ENCODE measurements at regions not wholly inside any gene's neighbourhood (a gene's known extent, or its start where the extent isn't known, plus 50 kb on each side); places are given as distances from the start of the nearest gene placed in this dataset.

DNA sequence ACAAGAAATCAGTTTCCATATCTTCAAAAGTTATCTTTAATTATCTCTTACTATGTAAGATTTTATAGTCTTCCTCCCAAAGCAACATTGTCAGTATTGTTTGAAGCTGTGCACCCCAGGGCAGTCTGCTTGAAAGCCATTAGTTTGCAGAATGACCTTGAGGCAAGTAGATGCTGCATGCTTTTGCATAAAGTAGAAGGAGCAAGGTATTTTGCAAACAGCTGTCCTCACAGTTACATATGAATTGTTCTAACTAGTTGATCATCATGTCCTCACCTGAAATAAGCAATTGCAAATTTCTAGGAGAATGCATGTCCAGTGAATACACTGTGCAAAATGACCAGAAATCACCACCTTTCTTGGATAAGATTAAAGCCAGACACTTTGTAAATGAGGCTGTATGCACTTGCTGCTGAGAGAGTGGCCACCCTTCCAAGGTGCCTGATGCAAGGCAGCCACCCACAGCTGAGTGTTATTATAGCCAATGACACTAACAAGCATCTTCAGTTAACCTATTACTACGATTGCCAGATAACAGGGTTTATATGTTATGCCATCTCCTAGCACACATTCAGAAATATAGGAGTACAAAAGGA is 730.0 kb upstream of the TMEM132C start:
- ChIA-PET POLR2A (no interaction called here), CTCF (no interaction called here)
- DNase-seq (ENCODE audit: low read depth, low spot score) = no peak
- TF ChIP-seq, protein P1, sequence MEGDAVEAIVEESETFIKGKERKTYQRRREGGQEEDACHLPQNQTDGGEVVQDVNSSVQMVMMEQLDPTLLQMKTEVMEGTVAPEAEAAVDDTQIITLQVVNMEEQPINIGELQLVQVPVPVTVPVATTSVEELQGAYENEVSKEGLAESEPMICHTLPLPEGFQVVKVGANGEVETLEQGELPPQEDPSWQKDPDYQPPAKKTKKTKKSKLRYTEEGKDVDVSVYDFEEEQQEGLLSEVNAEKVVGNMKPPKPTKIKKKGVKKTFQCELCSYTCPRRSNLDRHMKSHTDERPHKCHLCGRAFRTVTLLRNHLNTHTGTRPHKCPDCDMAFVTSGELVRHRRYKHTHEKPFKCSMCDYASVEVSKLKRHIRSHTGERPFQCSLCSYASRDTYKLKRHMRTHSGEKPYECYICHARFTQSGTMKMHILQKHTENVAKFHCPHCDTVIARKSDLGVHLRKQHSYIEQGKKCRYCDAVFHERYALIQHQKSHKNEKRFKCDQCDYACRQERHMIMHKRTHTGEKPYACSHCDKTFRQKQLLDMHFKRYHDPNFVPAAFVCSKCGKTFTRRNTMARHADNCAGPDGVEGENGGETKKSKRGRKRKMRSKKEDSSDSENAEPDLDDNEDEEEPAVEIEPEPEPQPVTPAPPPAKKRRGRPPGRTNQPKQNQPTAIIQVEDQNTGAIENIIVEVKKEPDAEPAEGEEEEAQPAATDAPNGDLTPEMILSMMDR (IDR thresholded peaks at IDR 0.05; ENCODE audit: low read depth, low read length) = no peak
- Histone ChIP-seq H3K4me3 (ENCODE audit: low read depth, low read length) (no peak overlapping the region), H3K27me3 (ENCODE audit: control insufficient read depth, insufficient read depth, low read length) (no peaks in the 10 kb centered on the region), H3K27ac (ENCODE audit: low read depth, low read length) (no peak overlapping the region), H3K9me3 (ENCODE audit: control insufficient read depth, insufficient read depth, low read length) (peaks cover 6% of the 10 kb centered on the region)

DNA sequence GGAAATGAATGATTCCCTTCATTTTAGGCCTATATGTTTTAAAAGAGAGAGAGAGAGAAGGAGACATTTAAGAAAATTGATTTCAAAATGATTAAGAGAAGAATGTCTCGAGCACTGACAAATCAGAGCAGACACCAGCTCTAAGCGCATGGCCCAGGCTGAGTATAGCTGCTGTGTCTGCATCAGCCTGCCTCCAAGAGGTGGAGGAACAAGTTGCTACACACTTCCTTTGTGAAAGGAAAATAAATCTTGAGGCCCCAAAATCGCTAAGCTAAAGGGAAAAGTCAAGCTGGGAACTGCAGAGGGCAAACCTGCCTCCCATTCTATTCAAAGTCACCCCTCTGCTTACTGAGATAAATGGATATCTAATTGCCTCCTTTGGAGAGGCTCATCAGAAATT is 728.7 kb upstream of the TMEM132C start:
- ChIA-PET POLR2A (no interaction called here), CTCF (no interaction called here)
- H3K27ac ChIP-seq (ENCODE audit: low read depth, low read length) = no peak overlapping the region
- TF ChIP-seq, protein P1 (IDR thresholded peaks at IDR 0.05; ENCODE audit: low read depth, low read length) = no peak
- DNase-seq (ENCODE audit: low read depth, low spot score) = no peak
- H3K4me3 ChIP-seq (ENCODE audit: low read depth, low read length) = no peak overlapping the region
- no peaks in the 10 kb centered on the region for H3K27me3 ChIP-seq (ENCODE audit: control insufficient read depth, insufficient read depth, low read length)
- peaks cover 6% of the 10 kb centered on the region for H3K9me3 ChIP-seq (ENCODE audit: control insufficient read depth, insufficient read depth, low read length)

DNA sequence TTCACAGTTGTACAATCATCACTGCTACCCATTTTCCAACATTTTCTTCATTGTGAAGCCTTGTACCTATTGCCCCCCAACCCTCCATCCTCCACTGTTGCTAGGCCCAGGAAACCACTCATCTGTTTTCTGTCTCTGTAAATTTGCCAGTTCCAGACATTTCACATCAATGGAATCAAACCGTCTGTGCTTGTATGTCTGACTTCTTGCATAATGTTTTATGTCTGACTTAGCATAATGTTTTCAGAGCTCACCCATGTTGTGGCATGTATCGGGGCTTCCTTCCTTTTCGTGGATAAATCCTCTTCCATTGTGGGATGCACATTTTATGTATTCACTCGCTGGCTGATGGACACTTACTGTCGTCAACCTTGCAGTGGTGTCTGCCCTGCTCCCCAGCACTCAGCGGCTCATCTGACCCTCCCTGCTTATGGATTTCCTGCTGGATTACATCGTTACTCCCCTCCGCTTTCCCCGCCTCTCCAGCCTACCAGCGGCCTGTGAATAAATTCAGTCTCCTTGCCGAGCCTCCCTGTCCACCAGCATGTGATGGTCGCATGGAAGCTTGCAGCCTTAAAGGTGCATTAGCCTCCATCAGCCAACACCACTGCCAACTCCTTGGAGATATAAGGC is 727.6 kb upstream of the TMEM132C start:
- TF ChIP-seq, protein P1 (IDR thresholded peaks at IDR 0.05; ENCODE audit: low read depth, low read length) = no peak
- Histone ChIP-seq H3K4me3 (ENCODE audit: low read depth, low read length) (no peak overlapping the region), H3K27me3 (ENCODE audit: control insufficient read depth, insufficient read depth, low read length) (no peaks in the 10 kb centered on the region), H3K27ac (ENCODE audit: low read depth, low read length) (no peak overlapping the region), H3K9me3 (ENCODE audit: control insufficient read depth, insufficient read depth, low read length) (peaks cover 6% of the 10 kb centered on the region)
- no peak for DNase-seq (ENCODE audit: low read depth, low spot score)
- ChIA-PET POLR2A (no interaction called here), CTCF (no interaction called here)

DNA sequence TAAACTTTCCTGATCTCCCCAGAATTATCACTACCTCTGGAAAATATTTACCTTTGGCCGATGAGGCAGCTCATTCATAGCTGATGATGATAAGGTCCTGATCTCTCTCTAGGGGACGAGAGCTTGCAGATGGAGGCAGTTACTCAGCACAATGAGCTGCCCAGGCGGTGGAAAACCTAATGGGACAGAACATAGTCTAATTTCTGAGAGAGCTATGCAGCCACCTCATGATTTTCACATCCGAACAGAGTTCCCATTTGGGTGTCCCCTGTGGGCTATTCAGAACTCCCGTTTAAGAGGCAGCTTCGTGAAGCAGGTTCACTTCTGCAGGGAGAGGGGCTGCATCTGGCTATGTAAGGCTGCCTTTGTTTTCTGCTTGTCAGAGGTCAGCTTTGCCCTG is 724.6 kb upstream of the TMEM132C start:
- no peak overlapping the region for H3K27ac ChIP-seq (ENCODE audit: low read depth, low read length)
- TF ChIP-seq, protein P1 (IDR thresholded peaks at IDR 0.05; ENCODE audit: low read depth, low read length) = no peak
- CTCF ChIA-PET = no interaction called here

GRCh38 chr12:127542931-127543330 is 724.0 kb upstream of the TMEM132C start:
- POLR2A ChIA-PET = no interaction called here
- Histone ChIP-seq H3K27ac (ENCODE audit: low read depth, low read length) (no peak overlapping the region), H3K9me3 (ENCODE audit: control insufficient read depth, insufficient read depth, low read length) (peaks cover 6% of the 10 kb centered on the region), H3K4me3 (ENCODE audit: low read depth, low read length) (no peak overlapping the region), H3K27me3 (ENCODE audit: control insufficient read depth, insufficient read depth, low read length) (no peaks in the 10 kb centered on the region)
- TF ChIP-seq, protein P1 (IDR thresholded peaks at IDR 0.05; ENCODE audit: low read depth, low read length) = no peak
- no peak for DNase-seq (ENCODE audit: low read depth, low spot score)
- CTCF ChIA-PET = no interaction called here

More for the DNA sequence above, 724.6 kb upstream of the TMEM132C start:
- no peaks in the 10 kb centered on the region for H3K27me3 ChIP-seq (ENCODE audit: control insufficient read depth, insufficient read depth, low read length)
- peaks cover 6% of the 10 kb centered on the region for H3K9me3 ChIP-seq (ENCODE audit: control insufficient read depth, insufficient read depth, low read length)
- POLR2A ChIA-PET = no interaction called here
- no peak for DNase-seq (ENCODE audit: low read depth, low spot score)
- H3K4me3 ChIP-seq (ENCODE audit: low read depth, low read length) = no peak overlapping the region
